ENCODE measurements at regions not wholly inside any gene's neighbourhood (a gene's known extent, or its start where the extent isn't known, plus 50 kb on each side); places are given as distances from the start of the nearest gene placed in this dataset.

DNA sequence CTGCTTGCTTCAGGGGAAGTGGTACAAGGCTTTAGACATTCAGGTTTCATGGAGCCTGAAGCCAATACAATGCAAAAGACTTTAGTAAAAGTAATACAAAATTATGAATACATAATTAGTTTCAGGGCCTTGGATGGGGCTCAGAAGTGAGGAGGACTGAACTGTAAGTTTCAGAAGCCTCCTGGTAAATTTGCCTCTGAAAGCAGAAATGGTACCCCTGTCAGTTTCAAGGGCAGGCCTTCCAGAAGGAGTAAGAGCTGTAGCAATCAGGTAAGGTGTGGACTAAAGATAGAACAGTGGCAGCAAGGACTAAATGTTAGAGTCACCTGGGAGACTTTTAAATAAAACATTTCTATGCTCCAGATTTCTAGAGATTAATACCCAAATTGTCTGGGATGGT, 402.5 kb upstream of the GOLIM4 start:
- Mint-ChIP-seq H3K27me3 (ENCODE audit: low read depth) (no peaks in the 10 kb centered on the region), H3K36me3 (ENCODE audit: low read depth) (no peaks in the 10 kb centered on the region), H3K27ac (no peak overlapping the region), H3K4me1 (peaks cover 14% of the 10 kb centered on the region), H3K4me3 (no peak overlapping the region), H3K9me3 (no peaks in the 10 kb centered on the region)
- TF ChIP-seq CTCF (IDR thresholded peaks at IDR 0.05; ENCODE audit: unreplicated experiment in 3 of 3): no peak

DNA sequence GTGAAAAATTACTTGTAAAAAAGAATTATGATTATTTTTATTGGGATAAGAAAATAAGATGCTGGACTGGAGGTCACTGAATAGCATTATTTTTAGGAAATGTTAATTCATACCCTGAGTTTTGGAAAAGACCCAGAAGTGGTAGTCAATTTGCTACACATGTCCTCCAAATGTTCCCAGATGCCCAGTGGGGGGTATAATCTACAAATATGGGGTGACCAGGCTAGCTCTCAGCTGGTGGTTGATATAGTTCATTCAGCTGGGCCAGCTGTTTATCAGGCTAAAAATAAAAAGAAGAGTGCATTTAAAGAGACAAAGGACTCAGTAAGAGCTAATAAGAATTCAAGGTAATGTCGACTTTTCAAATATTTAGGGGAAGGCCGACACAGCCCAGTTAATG, 402.0 kb upstream of the GOLIM4 start:
- Mint-ChIP-seq H3K27ac (no peak overlapping the region), H3K4me1 (peaks cover 14% of the 10 kb centered on the region), H3K4me3 (no peak overlapping the region), H3K9me3 (no peaks in the 10 kb centered on the region), H3K36me3 (ENCODE audit: low read depth) (no peaks in the 10 kb centered on the region), H3K27me3 (ENCODE audit: low read depth) (no peaks in the 10 kb centered on the region)
- no peak for TF ChIP-seq CTCF (IDR thresholded peaks at IDR 0.05; ENCODE audit: unreplicated experiment in 3 of 3)

- TF ChIP-seq CTCF (IDR thresholded peaks at IDR 0.05; ENCODE audit: unreplicated experiment in 3 of 3): no peak
- no peaks in the 10 kb centered on the region for H3K9me3 Mint-ChIP-seq
- H3K4me3 Mint-ChIP-seq: no peak overlapping the region
- H3K4me1 Mint-ChIP-seq: peaks cover 14% of the 10 kb centered on the region
- H3K36me3 Mint-ChIP-seq (ENCODE audit: low read depth): no peaks in the 10 kb centered on the region
- peak overlapping the region in 1 of 3 experiments; percentile 7 for H3K27ac Mint-ChIP-seq
- H3K27me3 Mint-ChIP-seq (ENCODE audit: low read depth): no peaks in the 10 kb centered on the region
These were observed 401.5 kb upstream of the GOLIM4 start for GRCh38 chr3:168497183-168497582.

DNA sequence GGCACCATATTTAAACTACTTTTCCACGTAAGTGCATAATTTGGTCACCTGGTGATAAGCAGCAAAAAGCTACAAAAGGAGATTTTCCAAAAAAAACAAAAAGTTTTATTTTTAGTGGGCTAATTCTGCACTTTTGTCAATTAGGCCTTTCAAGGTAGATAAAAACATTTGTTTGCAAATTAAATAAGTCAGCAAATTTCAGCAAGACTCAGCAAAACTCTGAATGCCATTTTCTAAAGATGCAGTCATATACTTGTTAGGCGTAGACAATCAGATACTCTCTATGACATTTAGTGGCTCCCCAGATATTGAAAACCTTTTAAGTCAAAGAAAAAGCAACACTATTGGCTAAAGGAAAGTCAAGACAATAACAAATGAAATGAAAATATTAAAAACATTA, 400.2 kb upstream of the GOLIM4 start:
- Mint-ChIP-seq H3K9me3 (no peaks in the 10 kb centered on the region), H3K27ac (no peak overlapping the region), H3K4me3 (no peak overlapping the region), H3K4me1 (peaks cover 18% of the 10 kb centered on the region), H3K27me3 (ENCODE audit: low read depth) (no peaks in the 10 kb centered on the region), H3K36me3 (ENCODE audit: low read depth) (no peaks in the 10 kb centered on the region)
- no peak for TF ChIP-seq CTCF (IDR thresholded peaks at IDR 0.05; ENCODE audit: unreplicated experiment in 3 of 3)

DNA sequence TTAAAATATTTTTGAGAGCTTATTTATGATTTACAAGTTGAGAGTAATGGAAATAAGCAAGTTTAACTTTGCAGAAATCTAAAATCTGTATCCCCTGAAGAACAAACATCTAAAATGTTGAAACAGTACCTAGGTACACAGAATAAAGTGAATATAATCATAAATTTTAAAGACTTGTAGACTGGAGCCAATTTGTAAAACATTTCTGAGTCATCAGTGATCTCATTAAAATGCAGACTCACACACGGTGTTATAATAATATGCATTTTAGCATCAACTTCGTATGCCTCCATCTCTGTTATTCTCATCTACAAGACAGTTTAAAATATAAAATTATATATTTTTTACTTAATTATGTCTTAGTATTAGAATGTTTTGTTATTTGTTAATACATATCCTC, 399.5 kb upstream of the GOLIM4 start:
- H3K27me3 Mint-ChIP-seq (ENCODE audit: low read depth): no peaks in the 10 kb centered on the region
- H3K4me1 Mint-ChIP-seq: peaks cover 19% of the 10 kb centered on the region
- no peak overlapping the region for H3K27ac Mint-ChIP-seq
- no peak for TF ChIP-seq CTCF (IDR thresholded peaks at IDR 0.05; ENCODE audit: unreplicated experiment in 3 of 3)
- H3K9me3 Mint-ChIP-seq: no peaks in the 10 kb centered on the region
- H3K36me3 Mint-ChIP-seq (ENCODE audit: low read depth): no peaks in the 10 kb centered on the region
- no peak overlapping the region for H3K4me3 Mint-ChIP-seq

- no peaks in the 10 kb centered on the region for H3K36me3 Mint-ChIP-seq (ENCODE audit: low read depth)
- H3K4me1 Mint-ChIP-seq: peaks cover 19% of the 10 kb centered on the region
- no peak for TF ChIP-seq CTCF (IDR thresholded peaks at IDR 0.05; ENCODE audit: unreplicated experiment in 3 of 3)
These were observed 397.9 kb upstream of the GOLIM4 start for GRCh38 chr3:168493412-168494205.

More at GRCh38 chr3:168493412-168494205, 397.9 kb upstream of the GOLIM4 start:
- no peak overlapping the region for H3K27ac Mint-ChIP-seq
- no peaks in the 10 kb centered on the region for H3K9me3 Mint-ChIP-seq
- H3K27me3 Mint-ChIP-seq (ENCODE audit: low read depth): no peaks in the 10 kb centered on the region
- no peak overlapping the region for H3K4me3 Mint-ChIP-seq

All from nephron (organoid).